ENCODE measurements at regions not wholly inside any gene's neighbourhood (a gene's known extent, or its start where the extent isn't known, plus 50 kb on each side); places are given as distances from the start of the nearest gene placed in this dataset.

DNA sequence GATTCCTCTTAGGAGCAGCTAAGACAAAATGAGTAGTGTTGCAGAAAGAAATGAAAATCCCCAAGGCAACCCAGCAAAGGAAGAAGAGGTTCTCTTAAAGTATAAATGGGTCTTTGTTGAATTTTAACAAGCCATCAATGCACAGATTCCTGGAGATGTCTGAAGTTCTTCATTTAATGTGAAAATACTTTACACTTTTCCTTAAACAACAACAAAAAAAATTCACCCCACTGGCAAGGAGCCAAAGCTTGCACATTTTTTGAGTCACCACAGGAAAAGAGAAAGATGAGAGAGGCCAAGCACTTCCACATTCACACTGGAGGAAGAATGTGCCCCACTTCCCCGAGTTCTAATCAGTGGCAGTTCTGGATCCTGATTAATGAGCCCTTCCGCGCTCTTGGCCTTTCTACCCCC is 286.4 kb upstream of the MEOX2 start:
- no peak for DNase-seq

DNA sequence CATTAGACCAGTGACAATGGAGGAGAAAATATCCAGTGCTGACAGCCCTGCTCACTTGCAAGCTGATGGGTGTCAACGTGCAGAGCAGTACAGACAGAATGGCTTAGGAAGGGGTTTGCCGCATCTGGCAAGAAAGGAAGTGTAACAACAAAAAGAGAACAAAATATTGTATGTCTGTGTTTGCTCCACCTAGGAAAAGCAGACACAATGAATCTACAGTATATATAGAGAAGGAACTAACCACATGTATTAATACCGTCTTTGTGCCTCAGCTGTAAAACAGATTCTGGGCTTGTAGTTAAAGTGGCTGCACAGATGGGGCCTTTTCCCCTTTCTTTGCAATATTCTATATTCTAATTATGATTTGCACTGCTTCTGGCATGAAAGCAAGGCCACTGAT is 281.1 kb upstream of the MEOX2 start:
- DNase-seq: no peak

DNA sequence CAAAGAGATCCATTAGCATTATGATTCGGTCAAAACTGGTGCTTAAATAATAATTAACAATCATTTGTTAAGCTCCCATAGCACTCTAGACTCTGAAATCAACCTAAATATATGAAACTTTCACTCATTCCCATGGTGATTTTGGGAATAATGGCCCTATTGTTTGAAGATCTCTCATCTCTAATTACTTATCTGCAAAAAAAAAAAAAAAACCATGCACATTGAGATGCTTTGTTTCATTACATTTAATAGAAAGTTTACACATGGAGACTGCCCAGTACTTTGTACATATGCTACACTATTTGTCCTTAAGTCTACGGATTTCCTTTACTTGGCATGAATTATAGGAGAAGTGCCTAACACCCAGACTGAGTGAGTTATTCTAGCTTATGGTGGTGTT is 280.6 kb upstream of the MEOX2 start:
- no peak for DNase-seq

DNA sequence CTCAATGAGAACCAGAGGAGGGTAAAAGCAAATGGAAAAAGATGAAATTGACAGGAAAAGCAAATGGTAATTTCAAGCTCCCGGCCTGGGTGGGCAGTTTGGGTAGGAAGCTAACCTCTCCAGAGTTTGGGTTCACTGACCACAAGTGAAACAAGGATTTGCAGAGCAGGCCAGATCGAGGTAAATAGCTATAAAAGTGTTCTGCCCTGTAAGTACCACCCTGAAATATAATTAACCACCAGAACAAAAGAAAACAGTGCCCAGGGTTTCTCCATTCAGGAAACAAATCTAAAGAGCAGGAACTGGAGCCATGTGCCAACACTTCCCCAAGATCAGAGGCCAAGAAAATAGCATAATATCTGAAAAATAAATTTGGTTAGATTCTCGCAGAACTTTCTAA is 276.7 kb upstream of the MEOX2 start:
- DNase-seq: no peak

DNA sequence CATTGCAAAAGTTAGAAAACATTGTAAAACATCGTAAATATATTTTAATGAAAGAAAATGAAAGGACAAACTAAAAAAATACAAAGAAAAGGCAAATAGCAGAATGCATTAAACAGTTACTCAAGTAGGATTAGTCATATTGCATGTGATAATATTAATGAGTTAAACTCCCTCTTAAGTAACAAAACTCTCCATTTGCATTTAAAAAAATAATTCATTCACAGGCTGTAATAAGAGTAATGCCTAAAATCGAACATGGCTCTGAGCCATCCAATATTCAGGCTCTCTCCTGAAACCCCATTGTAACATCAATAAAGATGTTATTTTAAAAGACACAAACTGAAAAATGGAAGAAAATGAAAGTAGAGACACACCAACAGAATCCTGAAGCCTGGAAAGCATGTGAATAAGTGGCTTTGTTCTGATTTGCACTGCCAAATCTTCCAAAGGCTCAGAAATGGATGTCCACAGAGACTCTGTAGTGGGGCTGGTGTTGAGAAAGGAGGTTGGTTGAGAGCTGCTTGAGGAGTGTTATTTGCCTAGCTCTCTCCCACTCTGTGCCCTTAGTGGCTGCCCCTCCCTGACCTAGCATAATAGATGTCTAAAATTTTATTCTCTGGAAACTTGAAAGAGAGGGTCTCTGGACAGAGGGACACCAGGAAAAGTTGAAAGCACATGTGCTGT is 268.3 kb upstream of the MEOX2 start:
- DNase-seq: no peak

DNA sequence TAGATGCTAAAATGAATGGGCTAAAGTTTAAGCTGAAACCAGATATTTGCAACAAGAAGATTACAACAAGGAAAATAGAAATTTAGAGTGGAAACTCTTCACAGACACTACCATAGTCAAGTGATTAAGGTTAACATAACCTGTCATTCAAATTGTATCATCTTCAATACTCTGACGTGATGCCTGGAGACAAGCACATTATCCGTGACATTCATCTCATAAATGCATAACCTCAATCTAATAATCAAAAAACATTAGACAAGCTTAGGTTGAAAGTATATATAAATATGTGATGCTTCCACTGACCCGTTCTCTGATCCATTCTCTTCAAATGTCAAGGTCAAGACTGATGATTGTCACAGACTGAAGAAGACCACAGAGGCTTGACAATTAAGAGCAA is 263.8 kb upstream of the MEOX2 start:
- no peak for DNase-seq

DNA sequence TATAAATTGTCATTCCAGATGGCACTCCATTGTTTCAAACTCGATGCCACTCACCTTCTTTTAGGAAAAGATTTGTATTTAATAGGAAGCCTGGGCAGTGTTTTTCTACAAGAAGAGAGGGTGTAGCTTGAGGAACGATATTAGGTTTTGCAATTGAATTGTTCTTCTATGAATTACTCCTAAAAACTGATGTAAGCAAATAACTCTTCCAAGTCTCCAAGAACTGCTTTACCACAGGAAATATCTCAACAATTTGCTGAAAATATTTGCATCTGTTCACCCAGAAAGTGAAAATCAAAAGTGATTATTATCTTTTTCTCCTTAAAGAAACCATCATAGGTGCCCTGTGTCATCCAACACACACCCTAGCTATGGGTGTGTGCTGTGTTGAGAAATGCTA is 261.3 kb upstream of the MEOX2 start:
- DNase-seq: no peak

DNA sequence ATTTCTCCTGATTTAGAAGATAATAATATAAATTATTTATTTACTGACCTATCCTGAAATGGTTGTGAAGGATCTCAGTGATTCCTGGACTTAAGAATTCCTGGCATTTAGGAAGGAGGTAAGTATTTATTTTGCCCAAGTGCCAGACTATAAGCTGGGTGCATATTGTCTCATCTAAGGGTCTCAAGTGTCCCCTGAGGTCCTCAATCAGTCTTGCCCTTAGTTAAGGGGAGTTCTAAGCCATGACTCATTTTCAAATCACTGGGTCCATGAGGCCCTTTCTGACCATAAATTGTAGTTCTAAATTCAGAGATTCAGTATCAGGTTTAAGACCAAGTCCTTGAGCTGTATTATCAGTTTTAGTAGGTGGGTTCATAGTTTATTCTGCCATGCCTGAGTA is 251.6 kb upstream of the MEOX2 start:
- DNase-seq: no peak

DNA sequence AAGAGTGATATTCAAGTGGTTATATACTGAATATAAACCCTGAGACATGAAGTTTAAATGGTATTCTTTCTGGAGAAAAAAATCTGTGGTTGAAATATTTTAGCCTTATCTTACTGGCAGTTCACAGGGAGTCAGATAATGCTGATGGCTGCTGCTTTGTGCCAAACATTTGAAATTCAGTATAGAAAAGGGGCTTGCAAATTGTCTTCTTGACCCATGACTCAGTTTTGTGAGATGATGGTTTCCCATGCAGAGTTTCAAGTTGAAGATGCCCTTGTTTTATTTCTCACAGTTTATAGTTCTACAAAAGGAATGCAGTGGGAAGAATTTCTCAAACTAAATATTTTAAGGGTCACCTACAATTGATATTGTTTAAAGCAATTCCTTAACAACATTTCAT is 251.1 kb upstream of the MEOX2 start:
- DNase-seq: no peak

DNA sequence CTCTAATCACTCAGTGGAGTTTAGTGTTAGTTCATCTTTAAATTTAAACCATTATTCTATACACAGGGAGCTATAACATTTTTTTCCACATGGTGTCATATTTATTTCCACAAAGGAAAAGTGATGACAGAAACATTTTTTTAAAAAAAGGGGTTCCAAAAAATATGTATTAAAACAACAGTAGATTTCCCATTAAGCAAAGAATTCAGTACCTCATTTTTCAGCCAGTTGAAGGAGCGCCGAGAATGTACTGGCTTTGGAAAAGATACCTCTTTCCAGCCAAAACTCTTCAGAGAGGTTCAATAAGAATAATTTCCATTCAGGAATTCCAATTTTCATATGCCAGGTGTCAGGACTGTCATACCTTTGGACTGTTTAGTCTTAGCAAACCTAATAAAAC is 250.5 kb upstream of the MEOX2 start:
- no peak for DNase-seq

DNA sequence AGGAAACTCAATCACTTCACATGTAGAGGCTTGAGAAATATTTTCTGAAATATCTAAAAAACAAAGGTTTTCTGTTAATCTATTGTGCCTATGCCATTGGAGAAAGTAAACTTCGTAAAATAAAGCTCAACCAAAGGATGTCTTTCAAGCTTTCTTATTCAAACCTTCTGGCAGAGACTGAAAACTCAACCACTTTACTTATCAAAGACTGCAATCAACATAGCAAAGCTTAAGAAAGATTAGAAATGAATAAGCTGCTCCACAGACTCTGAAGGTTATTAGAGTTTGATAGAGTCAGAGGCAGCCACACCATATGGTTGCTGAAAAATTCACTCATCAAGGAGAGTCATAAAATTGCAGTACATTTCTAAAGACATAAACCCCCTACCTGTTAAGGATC is 245.8 kb upstream of the MEOX2 start:
- DNase-seq: no peak

DNA sequence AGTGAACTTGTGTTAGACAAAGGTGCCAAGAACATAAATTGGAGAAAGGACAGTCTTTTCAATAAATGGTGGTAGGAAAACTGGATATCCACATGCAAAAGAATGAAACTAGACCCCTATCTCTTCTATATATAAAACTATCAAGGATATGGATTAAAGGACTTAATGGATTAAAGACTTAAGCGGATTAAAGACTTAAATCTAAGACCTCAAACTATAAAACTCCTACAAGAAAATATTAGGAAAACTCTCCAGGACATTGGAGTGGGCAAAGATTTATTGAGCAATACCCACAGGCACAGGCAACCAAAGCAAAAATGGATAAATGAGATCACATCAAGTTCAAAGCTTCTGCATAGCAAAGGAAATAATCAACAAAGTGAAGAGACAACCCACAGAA is 242.9 kb upstream of the MEOX2 start:
- DNase-seq: no peak

DNA sequence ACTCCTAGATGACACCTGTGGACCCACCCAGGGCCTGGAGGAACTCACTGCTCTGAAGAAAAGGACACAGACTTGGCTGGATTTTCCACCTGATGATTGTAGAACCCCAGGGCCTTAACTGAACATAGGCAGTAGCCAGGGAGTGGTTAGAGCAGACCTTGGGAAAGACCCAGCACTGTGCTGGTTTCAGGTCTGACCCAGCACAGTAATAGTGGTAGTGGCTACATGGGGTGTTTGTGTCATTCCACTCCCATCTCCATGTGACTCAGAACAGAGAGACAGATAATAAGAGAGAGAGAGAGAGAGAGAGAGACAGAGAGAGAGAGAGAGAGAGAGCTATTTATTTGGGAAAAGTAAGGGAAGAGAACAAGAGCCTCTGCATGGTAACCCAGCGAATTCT is 239.1 kb upstream of the MEOX2 start:
- no peak for DNase-seq

DNA sequence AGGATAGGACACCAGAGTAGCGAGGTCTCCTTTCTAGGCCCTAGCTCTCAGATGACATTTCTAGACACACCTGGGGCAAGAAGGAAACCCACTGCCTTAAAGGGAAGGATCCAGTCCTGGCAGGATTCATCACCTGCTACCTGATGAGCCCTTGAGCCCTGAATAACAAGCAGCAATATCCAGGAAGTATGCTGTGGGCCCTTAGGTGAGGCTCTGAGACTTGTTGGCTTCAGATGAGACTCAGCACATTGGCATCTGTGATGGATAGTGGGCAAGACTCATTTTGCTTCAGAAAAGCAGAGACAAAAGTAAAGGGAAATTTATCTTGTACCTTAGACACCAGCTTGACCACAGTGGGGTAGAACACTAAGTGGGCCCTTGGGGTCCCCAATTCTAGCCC is 238.4 kb upstream of the MEOX2 start:
- DNase-seq: no peak

DNA sequence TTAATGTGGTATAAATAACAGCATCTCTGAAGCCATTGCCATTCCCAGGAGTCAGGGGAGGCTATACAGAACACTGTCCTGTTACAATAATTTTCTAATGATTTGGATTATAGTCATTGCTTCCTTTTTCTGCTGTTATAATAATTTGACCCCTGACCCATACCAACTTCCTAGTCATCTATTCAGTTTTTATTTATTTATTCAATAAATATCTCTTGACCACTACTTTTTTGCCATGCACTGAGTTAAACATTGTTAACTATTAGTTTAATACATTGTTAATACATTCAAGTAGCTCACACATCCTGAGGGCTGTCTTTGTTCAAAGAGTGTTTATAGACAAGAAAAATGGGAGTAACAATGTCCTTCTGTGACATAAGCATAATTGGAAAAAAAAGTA is 235.5 kb upstream of the MEOX2 start:
- no peak for DNase-seq

DNA sequence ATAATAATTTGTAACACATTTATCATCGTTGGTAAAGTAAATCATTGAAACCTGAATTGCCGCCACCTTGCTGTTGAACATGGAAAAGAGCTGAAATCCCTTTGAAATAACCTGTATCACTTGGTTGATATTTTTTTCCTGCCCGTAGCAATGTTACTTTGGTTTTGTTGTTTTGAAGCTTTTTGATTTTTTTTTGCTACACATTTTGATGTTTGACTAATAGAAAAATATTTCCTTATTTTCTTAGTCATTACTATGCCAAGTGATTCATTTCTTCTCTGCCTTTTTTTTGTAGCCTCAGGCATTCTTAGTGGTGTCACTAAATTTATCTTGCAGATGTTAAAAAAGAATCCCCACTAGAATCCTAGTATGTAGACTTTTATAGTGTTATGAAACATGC is 235.1 kb upstream of the MEOX2 start:
- DNase-seq: no peak

DNA sequence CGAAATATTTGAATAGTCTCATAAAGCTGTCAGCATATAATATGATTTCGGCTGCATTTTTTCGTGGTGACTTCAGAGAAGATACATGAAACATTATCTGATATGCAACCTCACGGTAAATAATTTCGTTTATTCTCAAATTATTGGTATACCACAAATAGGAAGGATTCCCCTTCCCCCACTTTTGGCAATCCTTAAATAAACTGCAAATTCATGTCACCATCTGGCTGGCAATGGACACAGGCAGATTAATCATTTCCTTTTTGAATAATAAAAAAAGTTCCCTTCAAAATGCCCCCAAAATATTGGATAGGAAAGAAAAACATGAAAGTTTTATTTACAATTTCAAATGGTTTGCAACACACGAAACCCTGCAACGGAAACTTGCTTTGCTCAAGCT is 234.5 kb upstream of the MEOX2 start:
- no peak for DNase-seq

DNA sequence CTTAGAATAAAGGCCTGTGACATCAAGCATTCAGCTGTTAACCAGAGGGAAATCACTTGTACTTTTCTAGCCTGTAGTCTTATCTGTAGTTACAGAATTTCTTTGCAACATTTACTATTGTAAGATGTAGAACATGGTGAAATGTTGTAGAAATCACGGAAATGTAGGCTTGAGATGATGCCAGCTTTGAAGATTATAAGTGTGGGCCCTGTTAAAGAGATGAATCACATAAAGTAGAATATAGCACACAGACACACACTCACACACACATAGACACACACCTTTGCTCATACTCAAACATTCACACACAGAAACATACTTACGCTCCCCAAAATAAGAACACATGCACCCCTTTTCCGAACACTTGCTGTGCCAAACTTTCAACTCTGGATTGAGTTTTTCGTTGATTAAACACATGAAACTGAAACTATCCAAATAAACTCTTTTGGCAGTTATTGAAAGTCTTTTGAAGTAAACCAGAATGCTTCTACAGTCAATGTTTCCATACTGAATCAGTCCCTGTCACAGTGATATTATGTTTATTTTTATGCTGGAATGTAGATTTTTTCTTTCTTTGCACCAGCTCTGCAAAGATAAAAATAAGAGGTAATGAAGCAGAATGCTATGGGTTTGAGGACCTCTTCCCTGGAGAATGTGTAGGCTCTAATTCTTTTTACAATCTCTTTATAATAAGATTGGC is 230.3 kb upstream of the MEOX2 start:
- no peak for DNase-seq

DNA sequence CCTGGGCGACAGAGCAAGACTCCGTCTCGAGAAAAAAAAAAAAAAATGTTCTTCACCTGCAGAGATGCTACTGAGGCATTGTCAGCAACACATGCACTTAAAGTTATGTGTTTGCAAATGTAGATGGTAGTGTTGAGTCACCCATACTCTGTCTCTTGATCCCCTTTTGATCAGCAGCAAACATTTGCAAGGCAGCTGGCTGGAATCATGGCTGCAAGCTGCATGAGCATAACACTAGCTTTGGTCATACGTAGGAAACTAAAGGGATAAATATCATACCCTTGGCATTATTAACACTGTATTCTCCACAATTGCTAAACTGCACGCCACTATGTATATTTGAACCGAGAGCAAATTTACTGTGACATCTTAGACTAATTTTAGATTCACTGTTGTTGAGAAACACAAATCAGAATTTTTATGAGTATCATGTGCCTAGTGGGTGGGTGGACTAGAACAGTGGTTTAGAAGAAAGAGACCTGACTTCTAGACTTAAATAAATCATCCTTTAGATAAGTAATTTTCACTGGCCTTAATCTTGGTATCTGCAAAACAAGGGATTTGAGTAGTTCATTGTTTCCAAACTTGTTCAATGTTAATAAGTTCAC is 229.3 kb upstream of the MEOX2 start:
- no peak for DNase-seq

DNA sequence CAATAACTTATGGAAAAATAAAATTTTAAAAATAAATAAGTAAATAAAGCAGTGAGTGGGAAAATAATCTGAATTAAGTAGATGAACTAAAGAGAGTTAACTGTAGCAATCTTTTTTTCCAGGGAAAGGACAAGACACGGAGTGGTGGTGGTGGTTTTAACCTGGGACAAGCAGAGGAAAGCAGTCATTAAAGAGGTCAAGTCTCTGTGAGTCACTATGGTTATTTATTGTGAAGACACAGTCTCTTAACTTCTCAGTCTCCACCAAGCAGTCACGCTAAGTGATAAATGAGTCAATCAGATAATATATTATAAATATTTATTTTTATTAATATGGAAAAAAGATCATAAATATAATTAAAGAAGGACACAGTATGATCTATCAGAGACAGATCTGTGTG is 228.1 kb upstream of the MEOX2 start:
- no peak for DNase-seq

DNA sequence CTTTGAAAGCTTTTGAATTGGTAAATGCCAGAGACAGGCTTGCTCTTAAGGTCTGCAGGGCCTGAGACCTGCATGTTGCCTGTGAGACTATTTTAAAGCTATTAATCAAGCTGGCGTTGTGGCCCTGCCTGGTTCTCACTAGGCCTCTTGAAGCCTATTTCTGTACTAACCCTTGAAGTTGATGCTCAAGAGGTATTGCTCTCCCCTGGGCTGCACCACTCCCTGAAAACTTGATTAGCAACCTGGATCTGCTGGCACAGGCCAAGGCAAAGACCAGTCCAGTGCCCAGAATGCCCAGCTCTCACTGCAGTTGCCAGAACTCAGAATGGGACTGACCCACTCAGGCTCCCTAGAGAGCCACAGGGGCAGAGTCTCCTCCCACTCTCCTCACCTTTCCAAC is 220.0 kb upstream of the MEOX2 start:
- DNase-seq: no peak

DNA sequence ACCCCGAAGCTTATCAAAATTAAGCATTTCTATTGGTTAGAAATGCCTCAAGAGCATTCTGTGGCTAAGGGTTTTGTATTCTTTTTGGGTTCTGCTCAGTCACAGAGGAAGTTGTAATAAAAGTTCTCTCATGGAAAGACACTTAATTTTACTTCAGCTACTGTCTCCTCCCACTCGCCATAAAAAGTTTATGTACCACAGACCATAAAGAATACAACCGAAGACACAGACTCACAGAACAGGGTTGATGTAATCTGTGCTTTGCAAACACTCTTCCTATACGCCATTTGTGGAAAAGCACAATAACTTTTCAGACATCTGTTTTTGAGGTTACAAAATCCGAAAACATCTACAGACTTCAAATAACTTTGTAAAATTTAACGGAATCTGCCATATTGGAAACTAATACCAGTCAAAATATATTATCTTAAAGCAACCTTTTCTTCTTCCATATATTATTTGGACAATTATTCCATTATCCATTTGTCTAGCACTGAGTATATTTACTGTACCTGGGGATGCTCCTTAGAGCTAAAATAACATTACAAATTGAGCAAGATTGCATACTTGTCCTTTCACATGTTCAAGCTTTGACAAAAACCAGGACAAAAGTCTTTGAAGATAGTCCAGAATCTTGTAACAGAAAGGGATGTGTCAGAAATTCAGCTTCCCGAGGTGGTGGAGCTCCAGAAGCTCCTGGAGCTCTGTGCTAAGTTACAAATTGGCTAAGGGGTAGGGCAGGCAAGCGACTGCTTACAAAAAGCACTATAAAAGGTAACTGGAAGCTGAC is 219.0 kb upstream of the MEOX2 start:
- no peak for DNase-seq

DNA sequence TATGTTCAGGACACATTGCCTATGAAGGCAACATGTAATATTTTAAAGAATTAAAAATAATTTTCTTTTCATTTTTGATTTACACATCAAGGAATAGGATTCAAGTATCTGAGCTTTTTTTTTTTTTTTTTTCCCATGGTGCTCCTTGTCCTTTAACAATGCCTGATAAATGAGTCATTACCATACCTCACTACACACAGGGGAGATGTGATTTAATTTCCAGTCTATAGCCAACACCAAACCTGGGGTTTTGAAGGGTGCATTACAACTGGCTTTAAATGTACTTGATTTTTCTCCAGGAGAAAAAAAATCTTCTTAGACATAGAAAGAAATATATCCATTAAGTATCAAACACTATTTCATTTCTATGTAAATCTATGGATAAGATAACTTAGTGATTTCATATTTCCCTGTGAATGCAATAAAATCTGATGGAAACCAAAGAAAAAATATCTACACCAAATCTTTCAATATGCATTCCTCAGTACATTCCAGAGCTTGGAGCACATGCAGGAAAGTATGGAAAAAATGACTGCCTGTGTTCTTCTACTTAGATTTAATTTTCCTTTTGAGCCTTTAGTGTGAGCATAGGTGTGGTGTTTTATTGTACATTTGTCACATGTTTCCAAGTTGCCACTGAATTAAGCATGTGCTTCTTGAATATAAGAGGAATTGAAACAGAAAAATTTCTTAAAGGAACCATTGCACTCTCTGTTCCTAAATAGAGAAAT is 204.8 kb upstream of the MEOX2 start:
- DNase-seq: no peak
